Gastroesophageal sphincter (tissue), 3 donors: ENCODE measurements at regions not wholly inside any gene's neighbourhood (a gene's known extent, or its start where the extent isn't known, plus 50 kb on each side); places are given as distances from the start of the nearest gene placed in this dataset.

Experiments
- CTCF ChIP-seq, 4 experiments: fragments of 200-600 bp in 2 of 4; fragments of 450-650 bp in 2 of 4; sonication (generic) in 1 of 4; IDR thresholded peaks; one replicate each; pipeline ENCODE4 v1.5.1; 2017 to 2019; ENCODE audit warnings: antibody characterized with exemption in 4 of 4, mild to moderate bottlenecking in 2 of 4, moderate library complexity in 2 of 4
- EP300 ChIP-seq: sonication (generic); formaldehyde crosslinking; IDR thresholded peaks from one replicate; pipeline ENCODE4 v1.6.1; 2017; ENCODE audit warnings: antibody characterized with exemption, mild to moderate bottlenecking
- POLR2A ChIP-seq, 2 donors: fragments of 450-650 bp; IDR thresholded peaks; one replicate each; pipeline ENCODE4 v1.6.1; 2017; ENCODE audit warnings: antibody characterized with exemption in 2 of 2, mild to moderate bottlenecking in 2 of 2, moderate library complexity in 1 of 2

- TF ChIP-seq EP300 = no peak
- TF ChIP-seq CTCF (IDR thresholded peaks at IDR 0.05) = no peak
- TF ChIP-seq POLR2A (IDR thresholded peaks at IDR 0.05) = no peak
These were observed 297.4 kb upstream of the ZNF608 start for GRCh38 chr5:125043781-125044391.
